ENCODE measurements at regions not wholly inside any gene's neighbourhood (a gene's known extent, or its start where the extent isn't known, plus 50 kb on each side); places are given as distances from the start of the nearest gene placed in this dataset.

DNA sequence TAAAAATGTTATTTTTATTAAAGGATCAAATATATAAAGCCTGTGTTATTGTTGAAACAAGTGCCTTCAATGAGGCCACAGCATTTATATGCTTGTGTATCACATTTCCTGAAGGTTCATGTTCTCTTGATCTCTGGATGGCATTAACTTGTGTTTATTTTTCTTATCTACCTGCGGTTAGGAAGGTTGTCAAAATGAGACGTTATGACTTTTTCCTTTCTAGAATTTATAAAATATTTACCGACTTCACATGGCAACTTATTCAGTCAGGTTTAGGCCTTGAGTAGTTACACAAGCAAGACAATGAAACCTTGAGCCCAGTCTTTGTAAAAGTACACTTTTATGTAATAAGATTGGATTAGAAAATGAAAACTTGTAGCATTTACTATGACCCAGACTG, 196.4 kb upstream of the ACVR2A start:
- no peak for TF ChIP-seq CTCF (IDR thresholded peaks at IDR 0.05)
- no peak for TF ChIP-seq EP300 (IDR thresholded peaks at IDR 0.05)
- no peak for TF ChIP-seq POLR2A (IDR thresholded peaks at IDR 0.05)
